Tongue (tissue), 1 donor: ENCODE measurements at regions not wholly inside any gene's neighbourhood (a gene's known extent, or its start where the extent isn't known, plus 50 kb on each side); places are given as distances from the start of the nearest gene placed in this dataset.
"Not testable (repeated sequence)": the region's sequence is repeated elsewhere in the genome, so short reads cannot be mapped to it uniquely, and the experiment has no call there.

Experiments
- DNase-seq: peaks from one replicate; pipeline ENCODE4 v3.0.0-alpha.2; 2015

GRCh38 chr6:165002358-165002757, 307.0 kb downstream of the C6orf118 start:
- DNase-seq: no peak

GRCh38 chr6:165001502-165002157, 307.8 kb downstream of the C6orf118 start:
- DNase-seq: no peak

- DNase-seq: no peak
Measured at GRCh38 chr6:164998297-164998696, 311.1 kb downstream of the C6orf118 start.

GRCh38 chr6:164996838-164997237, 312.6 kb downstream of the C6orf118 start:
- no peak for DNase-seq

GRCh38 chr6:164991573-164991972, 317.8 kb downstream of the C6orf118 start:
- DNase-seq: no peak

- DNase-seq: no peak
Measured at GRCh38 chr6:164990901-164991300, 318.5 kb downstream of the C6orf118 start.

- no peak for DNase-seq
Measured at GRCh38 chr6:164982389-164982788, 327.0 kb downstream of the C6orf118 start.

- no peak for DNase-seq
Measured at GRCh38 chr6:164967102-164967501, 342.3 kb downstream of the C6orf118 start.

- DNase-seq: no peak
Measured at GRCh38 chr6:164962805-164963204, 346.6 kb downstream of the C6orf118 start.

GRCh38 chr6:164947164-164947563, 362.2 kb downstream of the C6orf118 start:
- peak; percentile 67 for DNase-seq

- no peak for DNase-seq
Measured at GRCh38 chr6:164942271-164942670, 367.1 kb downstream of the C6orf118 start.

- not testable (repeated sequence) for DNase-seq
Measured at GRCh38 chr6:164933238-164933794, 376.1 kb downstream of the C6orf118 start.

- DNase-seq: no peak
Measured at GRCh38 chr6:164929408-164929977, 379.9 kb downstream of the C6orf118 start.

- DNase-seq: no peak
Measured at GRCh38 chr6:164928728-164929407, 380.5 kb downstream of the C6orf118 start.

GRCh38 chr6:164928057-164928727, 381.2 kb downstream of the C6orf118 start:
- DNase-seq: peak; percentile 46

GRCh38 chr6:164927288-164928056, 381.9 kb downstream of the C6orf118 start:
- DNase-seq: peak; percentile 89

GRCh38 chr6:164926686-164927085, 382.7 kb downstream of the C6orf118 start:
- peak; percentile 62 for DNase-seq

- DNase-seq: no peak
Measured at GRCh38 chr6:164925681-164926530, 383.5 kb downstream of the C6orf118 start.

GRCh38 chr6:164924674-164925073, 384.7 kb downstream of the C6orf118 start:
- peak; percentile 73 for DNase-seq

- DNase-seq: no peak
Measured at GRCh38 chr6:164917211-164917610, 392.2 kb downstream of the C6orf118 start.

- DNase-seq: no peak
Measured at GRCh38 chr6:164916087-164916486, 393.3 kb downstream of the C6orf118 start.
